Fibroblast of pulmonary artery (primary cell): ENCODE measurements at regions not wholly inside any gene's neighbourhood (a gene's known extent, or its start where the extent isn't known, plus 50 kb on each side); places are given as distances from the start of the nearest gene placed in this dataset.
"Not testable (repeated sequence)": the region's sequence is repeated elsewhere in the genome, so short reads cannot be mapped to it uniquely, and the experiment has no call there.

Source experiments
- DNase-seq: peaks from one replicate; pipeline ENCODE4 v3.0.0-alpha.2; 2010; ENCODE audit warnings: low read depth
- H3K4me3 ChIP-seq: replicated peaks from 2 replicates; pipeline ENCODE4 v1.5.1; 2011; ENCODE audit warnings: low read depth, mild to moderate bottlenecking, control low read depth, low read length, moderate library complexity
- TF ChIP-seq, protein P1 (sequence below): IDR thresholded peaks from 2 replicates; pipeline ENCODE4 v1.5.1; 2011; ENCODE audit warnings: mild to moderate bottlenecking, control low read depth, low read length, inconsistent platforms; ENCODE audit errors: missing control alignments

GRCh38 chr2:125324273-125324672 is 1299.2 kb downstream of the CNTNAP5 start:
- TF ChIP-seq, protein P1, sequence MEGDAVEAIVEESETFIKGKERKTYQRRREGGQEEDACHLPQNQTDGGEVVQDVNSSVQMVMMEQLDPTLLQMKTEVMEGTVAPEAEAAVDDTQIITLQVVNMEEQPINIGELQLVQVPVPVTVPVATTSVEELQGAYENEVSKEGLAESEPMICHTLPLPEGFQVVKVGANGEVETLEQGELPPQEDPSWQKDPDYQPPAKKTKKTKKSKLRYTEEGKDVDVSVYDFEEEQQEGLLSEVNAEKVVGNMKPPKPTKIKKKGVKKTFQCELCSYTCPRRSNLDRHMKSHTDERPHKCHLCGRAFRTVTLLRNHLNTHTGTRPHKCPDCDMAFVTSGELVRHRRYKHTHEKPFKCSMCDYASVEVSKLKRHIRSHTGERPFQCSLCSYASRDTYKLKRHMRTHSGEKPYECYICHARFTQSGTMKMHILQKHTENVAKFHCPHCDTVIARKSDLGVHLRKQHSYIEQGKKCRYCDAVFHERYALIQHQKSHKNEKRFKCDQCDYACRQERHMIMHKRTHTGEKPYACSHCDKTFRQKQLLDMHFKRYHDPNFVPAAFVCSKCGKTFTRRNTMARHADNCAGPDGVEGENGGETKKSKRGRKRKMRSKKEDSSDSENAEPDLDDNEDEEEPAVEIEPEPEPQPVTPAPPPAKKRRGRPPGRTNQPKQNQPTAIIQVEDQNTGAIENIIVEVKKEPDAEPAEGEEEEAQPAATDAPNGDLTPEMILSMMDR, result no peak
- H3K4me3 ChIP-seq, result no peak overlapping the region

GRCh38 chr2:125330133-125330532 is 1305.0 kb downstream of the CNTNAP5 start:
- no peak for DNase-seq
- H3K4me3 ChIP-seq, result no peak overlapping the region
- TF ChIP-seq, protein P1, result no peak

More at GRCh38 chr2:125324273-125324672, 1299.2 kb downstream of the CNTNAP5 start:
- no peak for DNase-seq

GRCh38 chr2:125341353-125341752 is 1314.6 kb upstream of the GYPC start:
- TF ChIP-seq, protein P1, result no peak
- no peak for DNase-seq
- no peak overlapping the region for H3K4me3 ChIP-seq

GRCh38 chr2:125353542-125353941 is 1302.4 kb upstream of the GYPC start:
- H3K4me3 ChIP-seq, DNase-seq: not testable (repeated sequence)

GRCh38 chr2:125364192-125364983 is 1291.6 kb upstream of the GYPC start:
- TF ChIP-seq, protein P1, result no peak
- no peak for DNase-seq

DNA sequence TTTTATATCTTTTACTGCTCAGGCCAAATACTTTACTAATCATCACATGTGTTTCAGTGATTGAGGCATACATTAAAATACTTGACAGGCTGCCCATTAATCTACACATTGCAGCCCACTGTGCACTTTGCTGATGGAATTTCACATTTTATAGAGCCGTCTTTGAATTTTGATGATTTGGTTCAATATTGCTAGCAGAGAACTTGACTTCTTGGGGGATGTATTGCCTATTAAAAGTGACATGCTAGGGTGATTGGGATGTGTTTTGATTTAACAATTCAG is 1291.0 kb upstream of the GYPC start:
- no peak for DNase-seq
- no peak overlapping the region for H3K4me3 ChIP-seq
- TF ChIP-seq, protein P1, result no peak

More at GRCh38 chr2:125364192-125364983, 1291.6 kb upstream of the GYPC start:
- no peak overlapping the region for H3K4me3 ChIP-seq

DNA sequence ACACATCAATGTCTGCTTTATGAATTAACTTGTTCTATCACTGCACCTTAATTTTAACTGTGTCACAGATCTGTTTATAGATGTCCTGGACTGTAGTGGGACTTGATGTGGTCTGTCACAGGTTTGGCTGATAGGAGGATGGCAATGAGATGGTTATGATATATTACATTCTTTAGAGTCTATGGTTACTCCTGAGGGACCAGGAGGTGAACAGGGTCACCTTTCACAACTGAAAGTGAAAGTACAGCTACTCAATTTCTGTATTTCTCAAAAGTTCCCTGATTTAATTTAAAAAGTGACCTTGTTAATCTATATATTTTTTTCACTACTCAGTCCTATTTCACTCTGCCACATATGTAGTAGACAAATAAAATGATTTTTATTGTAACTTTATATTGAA is 1284.1 kb upstream of the GYPC start:
- no peak for DNase-seq
- H3K4me3 ChIP-seq, result no peak overlapping the region
- TF ChIP-seq, protein P1, result no peak
